Ascending aorta (tissue), 2 donors: ENCODE measurements at regions not wholly inside any gene's neighbourhood (a gene's known extent, or its start where the extent isn't known, plus 50 kb on each side); places are given as distances from the start of the nearest gene placed in this dataset.

Experiments used
- DNase-seq, 2 donors: peaks; one replicate each; pipeline ENCODE4 v3.0.0-alpha.2; 2019; ENCODE audit warnings: low spot score in 2 of 2
- H3K27ac ChIP-seq, 2 donors: fragments of 200-600 bp; sonication (generic); one replicate each; pipeline ENCODE4 v1.5.1; 2016 to 2017; ENCODE audit warnings: mild to moderate bottlenecking in 1 of 2
- H3K27me3 ChIP-seq: fragments of 200-600 bp; sonication (generic); one replicate; pipeline ENCODE4 v1.5.1; 2017
- H3K36me3 ChIP-seq, 2 donors: fragments of 200-600 bp; sonication (generic); one replicate each; pipeline ENCODE4 v1.5.1; 2016
- H3K4me1 ChIP-seq, 2 donors: fragments of 200-600 bp; sonication (generic); one replicate each; pipeline ENCODE4 v1.5.1; 2016 to 2017; ENCODE audit warnings: mild to moderate bottlenecking in 1 of 2
- H3K4me3 ChIP-seq, 2 donors: fragments of 200-600 bp; sonication (generic); one replicate each; pipeline ENCODE4 v1.5.1; 2016 to 2017; ENCODE audit warnings: mild to moderate bottlenecking in 1 of 2
- H3K9me3 ChIP-seq, 2 donors: fragments of 200-600 bp; sonication (generic); one replicate each; pipeline ENCODE4 v1.5.1; 2016
- intact Hi-C: fragments of 100-400 bp; cut with DNase I; formaldehyde crosslinking; loops from one replicate; pipeline ENCODE4 v1.15.1; 2023
- TF ChIP-seq, protein P1 (sequence below), 3 experiments: fragments of 200-600 bp in 2 of 3; fragments of 450-650 bp in 1 of 3; sonication (generic) in 2 of 3; IDR thresholded peaks; one replicate each; pipeline ENCODE4 v1.5.1; 2016 to 2019; ENCODE audit warnings: antibody characterized with exemption in 3 of 3, mild to moderate bottlenecking in 1 of 3, moderate library complexity in 1 of 3

DNA sequence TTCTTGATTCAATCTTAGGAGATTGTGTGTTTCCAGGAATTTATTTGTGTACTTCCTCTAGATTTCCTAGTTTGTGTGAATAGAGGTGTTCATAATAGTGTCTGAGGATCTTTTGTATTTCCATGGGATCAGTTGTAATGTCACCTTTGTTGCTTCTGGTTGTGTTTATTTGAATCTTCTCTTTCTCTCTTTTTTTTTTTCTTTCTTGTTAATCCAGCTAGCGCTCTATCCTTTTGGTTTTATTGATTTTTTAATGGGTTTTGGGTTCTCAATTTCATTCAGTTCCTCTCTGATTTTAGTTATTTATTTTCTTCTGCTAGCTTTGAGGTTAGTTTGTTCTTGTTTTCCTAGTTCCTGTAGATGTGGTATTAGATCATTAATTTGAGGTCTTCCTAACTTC, 242.5 kb downstream of the SEC23A start:
- intact Hi-C loops = no loop called here
- DNase-seq = no peak
- Histone ChIP-seq H3K27me3 (no peaks in the 10 kb centered on the region), H3K36me3 (no peaks in the 10 kb centered on the region), H3K4me1 (no peaks in the 10 kb centered on the region), H3K9me3 (peaks cover 0 to 8% of the 10 kb centered on the region in 2 donors), H3K27ac (no peak overlapping the region), H3K4me3 (no peak overlapping the region)
- TF ChIP-seq, protein P1, sequence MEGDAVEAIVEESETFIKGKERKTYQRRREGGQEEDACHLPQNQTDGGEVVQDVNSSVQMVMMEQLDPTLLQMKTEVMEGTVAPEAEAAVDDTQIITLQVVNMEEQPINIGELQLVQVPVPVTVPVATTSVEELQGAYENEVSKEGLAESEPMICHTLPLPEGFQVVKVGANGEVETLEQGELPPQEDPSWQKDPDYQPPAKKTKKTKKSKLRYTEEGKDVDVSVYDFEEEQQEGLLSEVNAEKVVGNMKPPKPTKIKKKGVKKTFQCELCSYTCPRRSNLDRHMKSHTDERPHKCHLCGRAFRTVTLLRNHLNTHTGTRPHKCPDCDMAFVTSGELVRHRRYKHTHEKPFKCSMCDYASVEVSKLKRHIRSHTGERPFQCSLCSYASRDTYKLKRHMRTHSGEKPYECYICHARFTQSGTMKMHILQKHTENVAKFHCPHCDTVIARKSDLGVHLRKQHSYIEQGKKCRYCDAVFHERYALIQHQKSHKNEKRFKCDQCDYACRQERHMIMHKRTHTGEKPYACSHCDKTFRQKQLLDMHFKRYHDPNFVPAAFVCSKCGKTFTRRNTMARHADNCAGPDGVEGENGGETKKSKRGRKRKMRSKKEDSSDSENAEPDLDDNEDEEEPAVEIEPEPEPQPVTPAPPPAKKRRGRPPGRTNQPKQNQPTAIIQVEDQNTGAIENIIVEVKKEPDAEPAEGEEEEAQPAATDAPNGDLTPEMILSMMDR (IDR thresholded peaks at IDR 0.05) = no peak

DNA sequence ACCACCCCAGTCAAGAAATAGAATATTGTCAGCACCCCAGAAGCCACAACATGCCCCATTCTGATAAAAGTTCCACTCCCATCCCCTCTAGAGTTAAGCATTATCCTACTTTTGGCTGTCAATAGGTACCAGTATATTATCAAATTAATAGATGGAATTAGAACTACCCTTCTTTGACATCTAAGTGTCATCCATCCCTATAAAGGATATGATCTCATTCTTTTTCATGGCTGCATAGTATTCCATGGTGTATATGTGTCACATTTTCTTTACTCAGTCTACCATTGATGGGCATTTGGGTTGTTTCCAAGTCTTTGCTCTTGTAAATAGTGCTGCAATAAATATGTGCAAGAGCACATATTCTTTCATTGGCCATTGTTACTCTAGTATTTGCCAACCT, 246.2 kb downstream of the SEC23A start:
- Histone ChIP-seq H3K27ac (no peak overlapping the region), H3K36me3 (no peaks in the 10 kb centered on the region), H3K4me3 (no peak overlapping the region), H3K9me3 (peaks cover 0 to 3% of the 10 kb centered on the region in 2 donors), H3K4me1 (no peaks in the 10 kb centered on the region), H3K27me3 (no peaks in the 10 kb centered on the region)
- TF ChIP-seq, protein P1 (IDR thresholded peaks at IDR 0.05) = no peak
- DNase-seq = no peak
- intact Hi-C loops = no loop called here

- Histone ChIP-seq H3K27ac (no peak overlapping the region), H3K4me1 (no peaks in the 10 kb centered on the region), H3K36me3 (no peaks in the 10 kb centered on the region), H3K9me3 (no peaks in the 10 kb centered on the region), H3K27me3 (no peaks in the 10 kb centered on the region), H3K4me3 (no peak overlapping the region)
- DNase-seq = no peak
- TF ChIP-seq, protein P1 (IDR thresholded peaks at IDR 0.05) = no peak
- intact Hi-C loops = no loop called here
These were observed 247.5 kb downstream of the SEC23A start for GRCh38 chr14:38855513-38855912.

DNA sequence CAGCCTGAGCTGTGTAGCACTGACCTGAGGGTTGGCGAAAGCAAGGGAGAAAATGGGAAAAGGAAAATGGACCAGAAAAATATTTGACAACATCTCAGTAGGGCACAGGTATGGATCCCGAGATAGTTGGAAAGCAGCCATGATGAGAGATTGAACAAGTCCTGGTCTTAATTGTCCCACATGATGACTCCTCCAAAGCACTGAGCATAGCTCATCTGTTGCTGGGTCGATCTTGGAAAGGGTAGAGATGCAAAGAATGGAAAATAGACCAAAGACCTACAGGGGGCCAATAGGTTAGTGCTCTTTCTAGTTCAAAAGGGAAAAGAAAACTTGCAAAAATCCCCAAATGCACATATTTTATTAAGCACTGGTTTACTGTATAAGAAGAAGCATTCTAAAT, 251.9 kb downstream of the SEC23A start:
- Histone ChIP-seq H3K4me1 (no peaks in the 10 kb centered on the region), H3K4me3 (no peak overlapping the region), H3K36me3 (no peaks in the 10 kb centered on the region), H3K27me3 (no peaks in the 10 kb centered on the region), H3K27ac (no peak overlapping the region), H3K9me3 (no peaks in the 10 kb centered on the region)
- DNase-seq = no peak
- intact Hi-C loops = no loop called here
- TF ChIP-seq, protein P1 (IDR thresholded peaks at IDR 0.05) = no peak

DNA sequence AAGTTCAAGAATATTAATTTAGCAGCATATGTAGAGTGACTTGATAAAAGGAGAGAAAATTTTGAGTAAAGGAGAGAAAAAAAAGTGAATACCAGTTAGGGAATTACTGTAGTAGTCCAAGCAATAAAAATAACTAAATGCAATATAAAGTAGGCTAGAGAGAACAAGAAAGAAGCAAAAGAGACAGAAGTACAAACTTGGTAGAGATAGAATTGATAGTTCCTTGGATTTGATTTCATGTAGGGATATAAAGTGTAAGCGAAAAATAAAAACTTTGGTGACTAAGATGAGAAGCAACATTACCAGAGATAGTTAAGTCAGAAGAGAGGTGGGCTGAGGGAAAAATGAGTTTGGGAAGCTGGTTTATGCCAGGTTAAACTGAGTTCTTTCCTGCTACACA, 252.4 kb downstream of the SEC23A start:
- Histone ChIP-seq H3K27ac (no peak overlapping the region), H3K4me3 (no peak overlapping the region), H3K9me3 (no peaks in the 10 kb centered on the region), H3K36me3 (no peaks in the 10 kb centered on the region), H3K27me3 (no peaks in the 10 kb centered on the region), H3K4me1 (no peaks in the 10 kb centered on the region)
- intact Hi-C loops = no loop called here
- TF ChIP-seq, protein P1 (IDR thresholded peaks at IDR 0.05) = no peak
- no peak for DNase-seq

- Histone ChIP-seq H3K36me3 (no peaks in the 10 kb centered on the region), H3K4me3 (no peak overlapping the region), H3K27ac (no peak overlapping the region), H3K9me3 (no peaks in the 10 kb centered on the region), H3K4me1 (no peaks in the 10 kb centered on the region), H3K27me3 (no peaks in the 10 kb centered on the region)
- intact Hi-C loops = no loop called here
- DNase-seq = no peak
- TF ChIP-seq, protein P1 (IDR thresholded peaks at IDR 0.05) = no peak
These were observed 254.6 kb downstream of the SEC23A start for GRCh38 chr14:38848243-38848935.
